ENCODE measurements at regions not wholly inside any gene's neighbourhood (a gene's known extent, or its start where the extent isn't known, plus 50 kb on each side); places are given as distances from the start of the nearest gene placed in this dataset.

DNA sequence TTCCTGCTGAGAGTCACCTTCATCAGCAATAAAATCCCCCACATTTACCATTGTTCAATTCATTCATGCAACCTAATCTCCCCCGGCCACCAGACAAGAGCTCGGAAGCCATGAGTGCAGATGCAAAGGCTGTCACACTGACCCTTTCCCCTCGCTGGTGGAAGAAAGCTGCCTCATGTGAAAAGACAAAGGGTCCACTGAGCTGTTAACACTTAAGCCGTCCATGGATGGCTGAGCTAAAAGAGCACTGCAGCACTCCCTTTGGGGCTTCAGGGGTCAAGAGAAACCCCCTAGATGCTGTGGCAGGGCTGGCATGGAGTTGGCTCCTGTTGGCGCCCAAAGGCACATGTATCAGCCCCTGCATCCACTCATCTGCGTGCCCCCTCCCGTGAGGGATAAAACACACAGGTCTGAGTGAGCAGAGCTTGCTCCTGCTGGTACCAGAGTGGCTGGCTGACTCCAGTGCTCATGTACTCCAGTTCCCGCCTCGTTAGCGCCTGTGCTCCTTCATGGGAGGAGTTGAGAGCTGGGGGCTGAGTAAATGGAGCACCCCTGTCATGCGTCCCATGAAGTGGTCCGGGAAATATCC, 216.5 kb downstream of the PDHA2 start:
- H3K4me2 ChIP-seq (ENCODE audit: control insufficient read depth, extremely low read depth, insufficient read depth, low read depth, low read length), result no peak overlapping the region

DNA sequence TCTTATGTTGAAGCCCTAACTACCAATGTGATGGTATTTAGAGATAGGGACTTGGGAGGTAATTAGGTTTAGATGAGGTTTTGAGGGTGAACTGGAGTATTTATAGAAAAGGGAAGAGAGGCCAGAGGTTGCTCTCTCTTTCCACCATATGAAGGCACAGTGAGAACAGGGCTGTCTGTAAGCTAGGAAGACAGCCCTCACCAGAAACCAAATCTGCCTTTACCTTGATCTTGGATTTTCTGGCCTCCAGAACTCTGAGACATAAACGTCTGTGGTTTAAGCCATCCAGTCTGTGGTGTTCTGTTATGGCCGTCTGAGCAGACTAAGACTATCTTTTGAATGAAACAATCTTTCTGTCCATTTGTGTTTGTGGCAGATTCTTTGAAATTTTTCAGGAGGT, 223.7 kb downstream of the PDHA2 start:
- DNase-seq (ENCODE audit: low read depth, low spot score), result no peak
- H3K79me2 ChIP-seq (ENCODE audit: control insufficient read depth, insufficient read depth, low read length), result no peaks in the 10 kb centered on the region
- H4K20me1 ChIP-seq (ENCODE audit: control insufficient read depth, extremely low read depth, insufficient read depth, low read length), result no peaks in the 10 kb centered on the region
- no peaks in the 10 kb centered on the region for H3K27me3 ChIP-seq (ENCODE audit: control insufficient read depth, extremely low read depth, insufficient read depth, low read length)
- H3K9ac ChIP-seq (ENCODE audit: control insufficient read depth, extremely low read depth, insufficient read depth, low read length), result no peak overlapping the region
- TF ChIP-seq EZH2 (IDR thresholded peaks at IDR 0.05; ENCODE audit: low read length), result no peak
- TF ChIP-seq, protein P1, sequence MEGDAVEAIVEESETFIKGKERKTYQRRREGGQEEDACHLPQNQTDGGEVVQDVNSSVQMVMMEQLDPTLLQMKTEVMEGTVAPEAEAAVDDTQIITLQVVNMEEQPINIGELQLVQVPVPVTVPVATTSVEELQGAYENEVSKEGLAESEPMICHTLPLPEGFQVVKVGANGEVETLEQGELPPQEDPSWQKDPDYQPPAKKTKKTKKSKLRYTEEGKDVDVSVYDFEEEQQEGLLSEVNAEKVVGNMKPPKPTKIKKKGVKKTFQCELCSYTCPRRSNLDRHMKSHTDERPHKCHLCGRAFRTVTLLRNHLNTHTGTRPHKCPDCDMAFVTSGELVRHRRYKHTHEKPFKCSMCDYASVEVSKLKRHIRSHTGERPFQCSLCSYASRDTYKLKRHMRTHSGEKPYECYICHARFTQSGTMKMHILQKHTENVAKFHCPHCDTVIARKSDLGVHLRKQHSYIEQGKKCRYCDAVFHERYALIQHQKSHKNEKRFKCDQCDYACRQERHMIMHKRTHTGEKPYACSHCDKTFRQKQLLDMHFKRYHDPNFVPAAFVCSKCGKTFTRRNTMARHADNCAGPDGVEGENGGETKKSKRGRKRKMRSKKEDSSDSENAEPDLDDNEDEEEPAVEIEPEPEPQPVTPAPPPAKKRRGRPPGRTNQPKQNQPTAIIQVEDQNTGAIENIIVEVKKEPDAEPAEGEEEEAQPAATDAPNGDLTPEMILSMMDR (optimal IDR thresholded peaks at IDR 0.05 in 1 of 3, IDR thresholded peaks at IDR 0.05 in 1 of 3, conservative IDR thresholded peaks at IDR 0.05 in 1 of 3; ENCODE audit: extremely low read depth in 1 of 3, insufficient read depth in 2 of 3, low read length in 3 of 3), result no peak
- H2AFZ ChIP-seq (ENCODE audit: control insufficient read depth, low read length), result no peak overlapping the region
- no peak overlapping the region for H3K27ac ChIP-seq (ENCODE audit: control insufficient read depth, insufficient read depth, low read length)
- FAIRE-seq, result no peak
- H3K36me3 ChIP-seq (ENCODE audit: control insufficient read depth in 2 of 2, extremely low read depth in 1 of 2, insufficient read depth in 2 of 2, low read length in 2 of 2), result no peaks in the 10 kb centered on the region
- dilution Hi-C loops (cut with MboI; ENCODE audit: extremely low pct_ligation_motif_present, low sequenced_read_pairs), result no loop called here
- no peaks in the 10 kb centered on the region for H3K9me3 ChIP-seq (ENCODE audit: control insufficient read depth, low read depth, low read length)
- no peak overlapping the region for H3K4me2 ChIP-seq (ENCODE audit: control insufficient read depth, extremely low read depth, insufficient read depth, low read depth, low read length)
- no peaks in the 10 kb centered on the region for H3K9me1 ChIP-seq (ENCODE audit: control insufficient read depth, extremely low read depth, insufficient read depth, low read length)
- H3K4me3 ChIP-seq (ENCODE audit: control insufficient read depth in 2 of 3, extremely low read depth in 1 of 3, insufficient read depth in 2 of 3, low read depth in 1 of 3, low read length in 3 of 3), result no peak overlapping the region
- no peaks in the 10 kb centered on the region for H3K4me1 ChIP-seq (ENCODE audit: control insufficient read depth, extremely low read depth, insufficient read depth, low read length)

More for the DNA sequence above, 216.5 kb downstream of the PDHA2 start:
- Histone ChIP-seq H3K9me1 (ENCODE audit: control insufficient read depth, extremely low read depth, insufficient read depth, low read length) (no peaks in the 10 kb centered on the region), H4K20me1 (ENCODE audit: control insufficient read depth, extremely low read depth, insufficient read depth, low read length) (no peaks in the 10 kb centered on the region), H3K27ac (ENCODE audit: control insufficient read depth, insufficient read depth, low read length) (no peak overlapping the region), H3K9me3 (ENCODE audit: control insufficient read depth, low read depth, low read length) (no peaks in the 10 kb centered on the region), H3K4me1 (ENCODE audit: control insufficient read depth, extremely low read depth, insufficient read depth, low read length) (no peaks in the 10 kb centered on the region), H3K36me3 (ENCODE audit: control insufficient read depth in 2 of 2, extremely low read depth in 1 of 2, insufficient read depth in 2 of 2, low read length in 2 of 2) (no peaks in the 10 kb centered on the region), H2AFZ (ENCODE audit: control insufficient read depth, low read length) (no peak overlapping the region), H3K79me2 (ENCODE audit: control insufficient read depth, insufficient read depth, low read length) (no peaks in the 10 kb centered on the region), H3K27me3 (ENCODE audit: control insufficient read depth, extremely low read depth, insufficient read depth, low read length) (no peaks in the 10 kb centered on the region), H3K9ac (ENCODE audit: control insufficient read depth, extremely low read depth, insufficient read depth, low read length) (no peak overlapping the region), H3K4me3 (ENCODE audit: control insufficient read depth in 2 of 3, extremely low read depth in 1 of 3, insufficient read depth in 2 of 3, low read depth in 1 of 3, low read length in 3 of 3) (no peak overlapping the region)
- TF ChIP-seq EZH2 (IDR thresholded peaks at IDR 0.05; ENCODE audit: low read length), result no peak
- TF ChIP-seq, protein P1 (optimal IDR thresholded peaks at IDR 0.05 in 1 of 3, IDR thresholded peaks at IDR 0.05 in 1 of 3, conservative IDR thresholded peaks at IDR 0.05 in 1 of 3; ENCODE audit: extremely low read depth in 1 of 3, insufficient read depth in 2 of 3, low read length in 3 of 3), result no peak
- FAIRE-seq (no peak), DNase-seq (ENCODE audit: low read depth, low spot score) (no peak)
- dilution Hi-C loops (cut with MboI; ENCODE audit: extremely low pct_ligation_motif_present, low sequenced_read_pairs), result no loop called here

Data from keratinocyte (primary cell).